8988T (cell line): ENCODE measurements at regions not wholly inside any gene's neighbourhood (a gene's known extent, or its start where the extent isn't known, plus 50 kb on each side); places are given as distances from the start of the nearest gene placed in this dataset.
"Not testable (repeated sequence)": the region's sequence is repeated elsewhere in the genome, so short reads cannot be mapped to it uniquely, and the experiment has no call there.

ENCODE experiments used
- DNase-seq: peaks from one replicate; pipeline ENCODE4 v3.0.0; 2011

DNA sequence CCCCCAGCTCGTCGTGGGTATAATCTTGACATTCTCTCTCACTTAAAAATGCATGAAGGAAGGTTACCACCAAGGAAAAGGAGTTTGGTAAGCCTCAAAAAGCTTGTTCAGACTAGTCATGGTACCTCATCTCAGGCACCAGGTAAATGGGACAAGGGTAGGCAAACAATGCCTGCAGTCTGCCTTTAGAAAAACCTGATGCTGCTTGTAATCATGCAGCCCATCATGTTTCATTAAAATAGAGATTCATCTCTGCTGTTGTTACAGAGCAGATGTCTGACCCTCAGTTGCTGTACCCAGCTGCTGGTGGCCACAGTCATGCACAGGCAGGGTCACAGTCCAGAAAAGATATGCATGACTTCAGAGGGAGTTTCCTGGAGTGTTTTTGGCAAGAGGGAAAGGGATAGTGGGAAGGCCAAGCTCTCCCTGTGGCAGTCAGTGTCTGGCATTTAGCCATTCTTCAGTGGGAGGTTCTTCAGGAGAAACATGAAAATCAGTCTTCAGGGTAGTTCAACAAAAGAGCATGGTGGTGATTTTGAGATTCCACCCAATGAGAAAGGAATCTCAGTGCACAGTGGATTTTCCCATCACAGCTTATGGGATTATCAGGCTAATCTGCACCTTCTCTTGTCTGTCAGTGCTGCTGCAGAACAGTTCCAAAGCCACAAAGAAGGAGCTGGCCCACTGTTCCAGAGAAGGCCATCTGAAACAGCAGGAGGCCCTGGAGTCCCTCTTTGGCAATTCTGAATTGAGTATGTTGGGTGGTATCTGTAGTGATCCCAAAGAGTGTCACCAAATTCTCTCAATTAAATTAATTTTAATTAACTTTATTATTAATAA, 202.7 kb upstream of the FRMD6 start:
- no peak for DNase-seq

DNA sequence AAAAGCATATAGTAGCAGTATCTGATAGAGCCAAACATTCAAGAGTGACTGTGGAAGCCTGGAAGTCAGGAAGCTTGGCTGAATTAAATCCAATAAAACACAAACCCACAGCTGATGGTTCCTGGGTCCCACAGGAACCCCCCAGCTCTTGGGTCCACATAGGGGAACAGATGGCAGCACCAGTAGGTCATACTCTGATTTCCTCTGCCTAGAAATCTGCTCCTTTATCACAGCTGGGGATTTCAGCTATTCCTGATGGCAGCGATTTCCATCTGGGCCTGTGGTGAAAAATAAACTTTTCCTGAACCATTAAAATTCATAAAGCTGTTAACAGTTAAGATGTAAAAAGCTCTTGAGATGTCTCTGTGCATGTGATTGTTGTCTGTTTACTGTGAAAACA, 202.0 kb upstream of the FRMD6 start:
- no peak for DNase-seq

DNA sequence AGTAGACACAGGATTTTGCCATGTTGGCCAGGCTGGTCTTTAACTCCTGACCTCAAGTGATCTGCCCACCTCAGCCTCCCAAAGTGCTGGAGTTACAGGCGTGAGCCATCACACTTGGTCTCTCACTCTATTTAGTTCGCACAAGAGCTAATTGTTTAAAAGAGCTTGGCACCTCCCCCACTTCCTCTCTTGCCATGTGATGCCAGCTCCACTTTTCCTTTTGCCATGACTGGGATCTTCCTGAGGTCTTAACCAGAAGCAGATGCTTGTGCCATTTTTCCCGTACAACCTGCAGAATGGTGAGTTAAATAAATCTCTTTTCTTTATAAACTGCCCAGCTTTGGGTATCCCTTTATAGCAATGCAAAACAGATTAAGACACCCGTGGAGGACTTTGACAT, 200.1 kb upstream of the FRMD6 start:
- no peak for DNase-seq

DNA sequence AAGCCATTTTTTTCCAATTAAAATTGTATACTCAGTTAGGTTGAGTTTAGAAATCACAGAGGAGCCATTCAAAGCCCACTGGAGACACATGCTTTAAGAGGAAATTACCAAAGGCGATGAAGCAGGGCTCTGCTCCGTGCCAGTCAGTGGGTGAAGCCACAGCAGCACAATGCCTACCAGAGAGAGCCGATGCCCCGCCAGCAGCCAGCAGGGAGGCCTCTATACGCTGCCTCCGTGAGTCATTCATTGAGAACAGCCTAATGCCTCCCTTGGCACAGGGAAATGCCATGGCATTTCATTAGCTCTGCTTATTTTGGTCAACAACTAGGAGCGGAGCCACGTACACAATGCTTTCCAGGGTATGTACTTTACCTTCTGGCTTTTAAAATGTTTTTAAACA, 197.8 kb upstream of the FRMD6 start:
- DNase-seq = no peak

DNA sequence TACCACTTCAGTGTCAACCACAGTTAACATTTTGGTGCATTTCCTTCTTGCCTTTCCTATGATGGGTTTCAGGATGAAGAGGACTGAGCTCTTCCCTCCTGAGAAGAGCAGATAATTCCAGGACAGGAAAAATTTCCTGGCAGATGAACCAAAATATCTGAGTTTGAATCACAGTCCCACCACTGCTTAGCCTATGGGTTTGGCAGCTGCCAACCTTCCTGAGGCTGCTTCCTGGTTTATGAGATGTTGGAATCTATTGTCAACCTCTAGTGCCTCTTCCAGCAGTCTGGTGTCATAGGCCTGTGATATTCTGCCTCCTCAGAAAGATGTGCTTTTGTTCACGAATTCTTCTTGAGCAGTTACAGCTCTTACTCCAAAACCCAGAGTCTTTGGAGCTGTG, 197.4 kb upstream of the FRMD6 start:
- no peak for DNase-seq

DNA sequence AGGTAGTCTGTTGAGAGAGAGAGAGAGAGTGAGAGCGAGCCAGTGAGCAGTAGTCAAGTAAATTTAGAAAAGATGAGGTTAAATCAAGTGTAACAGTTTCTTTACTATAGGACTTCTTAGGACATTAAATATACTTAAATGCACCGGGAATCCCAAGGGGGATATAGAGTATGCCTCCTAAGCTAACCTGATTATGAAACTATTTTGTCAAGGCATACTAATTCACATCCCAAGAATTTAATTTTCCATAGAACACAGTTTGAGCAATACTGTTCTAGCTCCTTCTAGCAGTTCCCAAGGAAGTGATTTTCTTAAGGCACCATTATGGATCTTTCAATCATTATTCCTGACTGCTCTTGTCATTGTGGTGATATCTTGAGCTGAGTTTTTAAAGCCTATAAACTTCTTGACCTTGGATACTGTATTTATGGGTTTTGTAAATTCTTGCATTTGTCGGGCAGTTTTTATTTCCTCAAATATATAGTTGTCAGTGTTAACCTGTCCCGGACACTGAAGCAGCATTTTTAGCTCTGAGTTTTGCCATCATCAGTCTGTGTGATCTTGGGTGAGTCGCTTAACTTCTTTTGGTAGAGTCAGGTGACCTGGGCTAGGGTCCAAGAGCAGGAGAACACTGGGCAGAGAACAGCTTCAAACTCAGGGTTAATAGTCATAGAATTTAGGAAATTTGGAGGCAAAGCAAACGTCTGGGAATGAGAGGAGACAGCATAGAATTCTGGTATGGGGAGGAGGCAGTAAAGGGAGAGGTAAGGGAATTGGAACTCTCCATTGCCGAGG, 196.5 kb upstream of the FRMD6 start:
- no peak for DNase-seq

DNA sequence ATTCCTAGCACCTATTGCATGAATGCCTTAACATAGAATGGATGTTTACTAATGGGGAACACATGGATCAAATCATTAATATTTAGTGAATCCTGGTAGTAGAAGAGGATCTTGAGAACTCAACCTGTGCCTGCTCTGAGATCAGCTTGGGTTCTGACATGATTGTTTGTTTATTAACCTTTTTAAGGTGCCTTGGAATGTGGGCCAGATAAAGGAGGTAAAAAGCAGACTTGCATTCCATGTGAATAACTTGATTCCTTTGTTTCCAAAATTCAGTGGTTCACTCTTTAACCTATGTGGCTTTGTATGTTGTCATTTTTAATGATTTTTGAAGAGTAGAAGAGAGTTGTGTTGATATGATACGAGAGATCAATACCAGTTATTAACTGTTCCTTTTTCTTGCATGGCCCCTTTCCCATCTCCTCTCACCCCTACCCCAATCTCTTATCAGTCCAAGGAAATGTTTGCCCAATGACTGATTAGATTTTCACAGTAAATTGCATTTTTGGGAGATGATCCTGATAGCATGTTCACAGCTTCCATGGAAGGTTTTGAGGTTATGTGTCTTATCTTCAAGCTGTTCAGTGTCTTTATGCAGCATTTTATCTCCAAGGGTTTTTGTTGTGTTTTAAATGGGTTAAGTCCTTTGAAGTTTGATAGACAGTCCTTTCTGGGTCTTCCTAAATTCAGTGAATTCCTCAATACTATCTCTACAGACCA, 193.7 kb upstream of the FRMD6 start:
- DNase-seq = no peak

DNA sequence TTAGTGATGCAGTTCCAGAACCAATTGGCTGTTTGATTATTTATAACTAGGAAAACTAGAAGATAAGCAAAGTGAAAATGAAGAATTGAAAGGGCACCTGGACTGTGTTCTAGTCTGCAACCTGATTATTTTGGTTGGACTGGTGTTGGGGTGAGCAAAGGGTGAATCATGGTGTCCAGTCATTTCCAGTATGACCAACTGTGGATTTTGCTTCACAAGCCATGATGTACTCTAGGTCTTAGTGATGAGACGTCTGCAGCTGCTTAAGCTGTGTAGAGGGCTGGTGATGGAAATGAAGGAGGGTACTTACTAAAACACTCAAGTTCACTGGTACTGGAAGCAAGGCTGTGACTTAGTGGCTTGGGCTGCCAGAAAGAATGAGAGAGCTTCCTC, 193.2 kb upstream of the FRMD6 start:
- DNase-seq = no peak

DNA sequence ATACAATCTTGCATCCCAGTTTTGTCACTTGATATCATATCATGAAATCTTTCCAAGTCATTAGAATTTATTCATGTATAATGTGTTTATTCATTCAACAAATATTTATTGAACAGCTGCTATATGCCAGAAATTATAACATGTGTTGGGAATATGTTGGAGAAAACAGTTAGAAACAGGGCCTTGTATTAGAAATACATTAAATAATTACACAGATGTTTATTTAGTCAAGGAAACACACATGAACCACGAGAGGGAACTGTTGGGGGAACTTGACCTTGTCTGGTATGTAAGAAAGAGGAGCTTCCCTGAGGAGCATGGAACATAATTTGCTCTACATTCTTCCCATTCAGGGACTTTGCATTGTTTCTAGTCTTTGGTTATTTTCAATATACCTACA, 191.7 kb upstream of the FRMD6 start:
- DNase-seq = no peak

DNA sequence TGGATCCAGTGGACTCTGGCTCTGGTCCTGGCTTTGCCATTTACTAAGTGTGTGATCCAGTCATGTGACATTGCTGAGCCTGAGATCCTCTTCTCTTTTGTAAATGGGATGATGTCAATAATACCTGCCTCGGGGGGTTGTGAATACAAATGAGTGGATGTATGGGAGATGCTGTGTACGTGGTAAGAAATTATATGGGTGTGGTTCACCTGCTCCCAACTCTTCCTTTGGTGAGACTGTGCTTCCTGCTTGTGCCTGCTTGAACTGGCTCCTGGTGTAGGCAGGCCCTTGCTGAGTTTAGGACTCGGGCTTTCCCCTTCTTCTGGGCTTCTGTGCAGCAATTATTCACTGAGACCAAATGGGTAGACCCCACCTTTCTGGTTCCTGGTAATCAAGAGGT, 189.5 kb upstream of the FRMD6 start:
- DNase-seq = no peak

DNA sequence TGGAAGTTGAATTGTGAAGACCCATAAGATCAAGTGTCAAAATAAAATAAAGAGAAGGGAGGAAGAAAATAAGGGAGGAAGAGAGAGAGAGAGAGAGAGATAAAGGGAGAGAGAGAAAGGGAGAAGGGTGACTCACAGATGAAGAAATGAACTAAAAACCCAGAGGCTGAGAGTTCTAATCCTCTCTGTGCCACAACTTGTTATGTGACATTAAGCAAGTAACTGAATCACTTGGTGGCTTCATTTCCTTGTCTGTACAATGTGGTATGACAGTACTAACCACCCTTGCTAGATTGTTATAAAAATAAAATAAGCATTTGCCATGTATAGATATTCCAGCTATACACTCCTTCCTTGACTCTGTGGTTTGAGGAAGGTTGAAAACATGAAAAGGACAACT, 189.0 kb upstream of the FRMD6 start:
- DNase-seq = no peak

DNA sequence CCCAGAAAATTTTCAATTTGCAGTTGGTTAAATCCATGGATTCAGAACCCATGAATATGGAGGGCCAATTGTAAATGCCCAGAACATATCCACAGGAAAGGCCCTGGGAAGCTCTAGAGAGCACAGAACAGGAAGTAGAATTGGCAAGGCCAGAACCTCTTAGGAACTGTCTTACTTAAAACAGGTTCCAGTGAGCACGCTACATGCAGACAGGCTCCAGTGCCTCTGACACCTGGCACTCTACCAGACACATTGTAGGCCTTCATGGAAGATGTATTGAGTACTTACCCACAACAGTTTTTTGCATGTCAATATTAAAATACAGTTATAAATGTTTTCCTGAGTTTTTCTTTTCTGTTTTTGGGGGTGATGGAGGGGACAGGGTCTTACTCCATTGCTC, 188.2 kb upstream of the FRMD6 start:
- DNase-seq = no peak

DNA sequence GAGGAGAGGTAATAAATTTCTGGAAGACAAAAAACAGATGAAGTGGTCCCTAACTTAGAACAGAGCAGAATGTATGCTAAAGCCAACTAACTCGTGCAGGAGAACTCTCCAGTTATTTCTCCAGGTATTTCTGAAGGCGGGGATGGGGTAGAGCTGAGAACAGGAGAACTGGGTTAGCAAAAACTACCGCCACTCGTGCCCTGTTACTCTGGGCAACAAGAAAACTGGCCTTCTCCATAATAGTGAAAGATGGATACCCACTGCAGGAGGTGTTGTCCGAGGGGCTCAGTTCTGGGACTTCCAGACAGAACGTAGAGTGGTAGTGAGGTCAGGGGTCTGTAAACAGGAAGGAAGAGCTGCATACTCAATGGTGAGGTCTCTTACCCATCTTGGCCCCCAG, 187.3 kb upstream of the FRMD6 start:
- DNase-seq = no peak

DNA sequence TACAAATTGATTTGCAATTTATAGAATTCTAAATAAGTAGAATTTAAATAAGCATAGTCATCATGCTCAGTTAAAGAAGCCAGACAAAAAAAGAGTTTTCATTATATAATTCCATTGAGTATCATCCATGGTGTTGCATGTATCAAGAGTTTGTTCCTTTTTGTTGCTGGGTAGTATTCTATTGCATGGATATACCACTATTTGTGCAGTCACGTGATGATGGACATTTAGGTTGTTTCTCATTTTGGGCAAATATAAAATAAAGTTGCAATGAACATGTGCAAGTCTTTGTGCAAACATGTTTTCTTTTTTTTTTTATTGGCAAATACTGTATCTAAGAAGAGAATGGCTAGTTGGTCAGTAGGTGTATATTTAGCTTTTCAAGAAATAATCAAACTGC, 186.2 kb upstream of the FRMD6 start:
- no peak for DNase-seq

DNA sequence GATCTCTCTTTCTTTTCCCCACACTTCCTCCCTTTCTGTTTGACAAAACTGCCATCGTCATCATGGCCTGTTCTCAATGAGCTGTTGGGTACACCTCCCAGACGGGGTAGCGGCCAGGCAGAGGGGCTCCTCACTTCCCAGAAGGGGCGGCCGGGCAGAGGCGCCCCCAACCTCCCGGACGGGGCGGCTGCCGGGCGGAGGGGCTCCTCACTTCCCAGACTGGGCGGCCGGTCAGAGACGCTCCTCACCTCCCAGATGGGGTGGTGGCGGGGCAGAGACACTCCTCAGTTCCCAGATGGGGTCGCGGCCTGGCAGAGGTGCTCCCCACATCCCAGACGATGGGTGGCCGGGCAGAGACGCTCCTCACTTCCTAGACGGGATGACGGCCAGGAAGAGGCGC, 184.3 kb upstream of the FRMD6 start:
- DNase-seq = not testable (repeated sequence)

DNA sequence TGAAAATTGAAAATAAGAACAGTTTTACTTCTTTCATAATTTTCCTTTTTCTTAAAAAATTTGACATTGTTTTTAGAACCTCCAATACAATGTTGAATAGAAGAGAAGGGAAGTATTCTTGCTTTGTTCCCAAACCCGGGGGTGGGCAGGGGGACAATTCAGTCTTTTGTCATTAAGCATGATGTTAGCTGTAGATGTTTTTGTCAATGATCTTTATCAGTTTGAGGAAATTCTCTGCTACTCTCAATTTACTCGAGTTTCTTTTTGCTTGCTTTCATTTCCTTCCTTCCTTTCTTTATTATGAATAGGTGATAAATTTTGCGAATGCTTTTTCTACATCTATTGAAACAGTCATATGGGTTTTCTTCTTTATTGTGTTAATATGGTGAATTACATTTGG, 183.2 kb upstream of the FRMD6 start:
- no peak for DNase-seq

DNA sequence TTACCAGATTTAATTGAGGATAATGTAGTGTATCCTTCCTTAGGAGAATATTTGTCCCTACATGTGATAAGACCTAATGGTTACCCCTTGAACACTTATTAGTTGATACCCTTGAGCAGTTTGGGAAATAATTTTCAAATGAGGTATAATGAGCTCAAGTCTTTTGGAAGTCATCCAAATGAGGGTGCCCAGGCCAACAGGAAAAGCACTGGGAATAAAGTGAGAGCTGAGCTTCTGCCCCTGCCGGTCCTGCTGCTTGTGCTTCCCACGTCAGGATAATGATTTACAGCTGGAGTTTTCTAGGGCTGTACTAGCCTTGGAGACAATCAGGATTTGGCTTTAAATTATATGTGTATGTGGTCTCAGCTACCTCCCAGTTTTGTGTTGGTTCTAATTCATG, 178.8 kb upstream of the FRMD6 start:
- no peak for DNase-seq

DNA sequence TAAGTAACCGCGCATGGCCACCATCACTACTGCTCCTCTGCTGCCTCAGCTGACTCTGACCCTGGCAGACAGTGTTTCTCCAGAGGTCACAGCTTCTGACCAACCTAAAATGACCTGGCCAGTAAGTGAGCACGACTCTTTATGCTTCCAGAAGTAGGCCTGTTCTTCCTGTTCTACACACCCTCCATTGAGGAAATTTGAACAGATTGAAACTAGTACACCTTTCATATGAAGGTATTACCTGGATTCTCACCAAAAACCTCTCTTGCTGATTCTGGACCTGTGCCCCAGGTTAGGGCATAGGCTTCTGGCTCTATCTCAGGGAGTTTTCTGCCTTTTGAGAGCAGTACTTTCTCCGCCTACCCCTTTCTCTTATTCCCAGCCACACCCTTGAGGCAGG, 178.4 kb upstream of the FRMD6 start:
- no peak for DNase-seq

DNA sequence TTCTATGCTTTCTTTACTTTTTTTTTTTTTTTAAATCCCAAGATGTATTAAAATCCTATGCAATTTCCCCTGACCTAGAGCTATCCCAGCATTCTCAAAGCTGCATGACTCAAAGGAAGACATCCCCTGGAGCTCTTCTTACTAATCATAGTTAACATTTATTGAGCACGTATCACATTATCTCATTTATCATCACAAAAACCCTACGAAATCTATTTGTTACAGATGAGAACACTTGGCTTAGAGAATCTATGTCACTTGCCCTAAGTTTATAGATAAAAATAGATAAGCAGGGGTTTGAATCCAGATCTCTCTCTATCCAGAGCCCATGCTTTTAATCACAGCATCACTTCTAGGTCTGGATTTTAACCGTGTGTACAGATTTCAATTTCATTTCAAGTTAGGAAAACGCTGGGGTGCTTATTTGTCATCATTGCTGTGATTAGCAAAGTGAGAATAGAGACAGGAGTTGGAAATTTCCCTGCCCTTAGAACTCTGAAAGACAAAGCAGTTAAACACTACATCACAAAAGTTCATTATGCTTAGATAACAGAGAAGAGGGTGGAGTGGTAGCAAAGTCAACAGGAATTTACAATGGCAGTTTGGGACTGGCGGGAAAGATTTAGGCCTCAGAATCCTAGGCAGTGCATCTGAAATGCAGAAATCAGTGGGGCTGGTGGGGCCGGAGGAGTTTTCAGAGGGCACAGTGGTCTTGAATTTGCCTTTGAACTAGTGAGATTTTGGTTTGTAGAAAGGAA, 177.7 kb upstream of the FRMD6 start:
- DNase-seq = no peak

DNA sequence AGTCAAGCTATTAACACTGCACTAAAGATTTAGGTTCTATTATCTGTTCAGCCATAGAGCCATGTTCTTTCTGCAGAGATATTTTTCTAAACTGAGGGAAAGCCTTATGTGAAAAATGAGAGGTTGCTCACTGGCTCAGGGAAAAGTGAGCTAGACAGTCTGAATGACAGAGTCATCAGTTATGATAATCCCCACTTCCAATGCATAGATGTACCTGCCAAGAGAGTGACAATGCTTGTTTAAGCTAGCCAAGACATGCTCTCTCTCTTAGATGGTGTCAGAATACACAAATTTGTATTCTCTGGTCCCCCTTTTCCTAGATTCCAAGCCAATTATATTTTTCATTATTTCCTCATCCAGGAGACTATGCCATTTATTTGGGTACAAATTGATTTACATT, 176.9 kb upstream of the FRMD6 start:
- DNase-seq = no peak

DNA sequence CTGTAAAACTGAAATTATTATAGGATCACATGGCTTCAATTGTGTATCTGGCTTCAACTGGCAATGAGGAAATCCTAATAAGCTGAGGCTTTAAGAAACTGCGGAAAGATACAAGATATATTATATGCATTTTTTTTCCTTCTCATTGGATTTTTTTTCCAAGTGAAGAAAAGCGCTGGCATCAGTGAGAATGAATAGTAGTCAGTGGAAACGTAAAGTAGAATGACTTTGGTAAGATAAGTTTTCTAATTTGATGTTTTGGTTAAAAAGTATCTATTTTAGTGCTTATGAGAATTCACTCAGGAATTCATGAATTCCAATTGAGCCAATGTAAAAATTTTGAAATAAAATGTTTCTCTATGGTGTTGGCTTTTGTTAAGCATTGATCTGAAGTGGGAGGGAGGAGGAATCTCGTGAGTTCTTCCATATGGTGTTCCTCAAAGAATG, 173.5 kb upstream of the FRMD6 start:
- no peak for DNase-seq

DNA sequence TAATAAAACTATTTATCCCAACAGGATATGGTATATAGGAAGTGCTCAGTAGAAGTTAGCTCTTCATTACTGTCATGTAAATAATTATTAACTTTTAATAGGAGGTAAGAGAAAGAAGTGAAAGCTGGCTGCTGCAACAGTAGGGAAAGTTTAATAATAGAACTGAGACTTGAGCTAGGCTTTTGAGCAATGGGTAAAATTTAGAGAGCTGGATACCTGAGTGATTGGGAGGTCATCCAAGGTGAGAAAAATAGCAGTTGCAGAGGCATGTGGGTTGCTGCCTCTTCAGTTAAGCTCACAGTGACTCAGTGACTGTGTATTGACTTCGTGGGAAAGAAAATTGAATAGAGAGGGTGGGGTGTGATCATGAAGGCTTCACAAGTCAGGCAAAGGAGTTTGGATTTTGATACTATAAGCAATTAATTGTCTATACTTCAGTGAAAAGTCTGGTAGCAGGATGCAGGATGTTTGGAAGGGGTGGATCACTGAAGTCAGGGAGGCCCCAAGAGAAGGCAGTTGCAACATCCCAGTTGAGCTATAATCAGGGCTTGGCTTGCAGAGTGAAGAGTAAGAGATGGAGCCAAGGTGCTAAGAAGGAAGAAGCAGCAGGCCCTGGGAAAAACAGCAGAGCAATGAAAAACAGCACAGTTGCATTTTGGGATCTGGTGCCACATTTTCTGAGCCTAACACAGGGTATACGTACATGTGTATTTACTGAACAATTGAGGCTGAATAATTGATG, 172.0 kb upstream of the FRMD6 start:
- DNase-seq = no peak
